GM21381 (cell line): ENCODE measurements at regions not wholly inside any gene's neighbourhood (a gene's known extent, or its start where the extent isn't known, plus 50 kb on each side); places are given as distances from the start of the nearest gene placed in this dataset.

Experiments used
- ATAC-seq: cut with Tn5 transposase; IDR thresholded peaks from one replicate; pipeline ENCODE4 v1.9.1; 2021; ENCODE audit warnings: mild to moderate bottlenecking, moderate library complexity; ENCODE audit not compliant: unreplicated experiment

DNA sequence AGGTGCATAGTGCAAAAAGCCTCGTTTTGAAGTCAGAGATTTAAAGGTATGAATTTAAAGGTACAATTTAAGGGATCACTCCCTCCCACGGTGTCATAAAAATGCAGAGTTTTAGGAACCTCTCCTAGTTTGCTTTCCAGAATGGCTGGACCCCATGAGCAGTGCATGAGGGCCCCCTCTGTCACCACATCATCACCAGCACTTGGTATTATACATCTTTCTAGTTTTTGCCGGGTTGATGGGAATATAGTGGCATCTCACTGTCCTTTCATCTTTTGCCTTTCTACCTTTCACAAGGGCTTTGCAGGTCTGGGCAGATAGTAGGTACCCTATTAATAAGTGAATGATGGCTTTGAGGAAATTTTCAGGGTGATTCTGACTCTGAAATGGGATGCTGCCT is 103.6 kb upstream of the AGBL1 start:
- ATAC-seq: no peak

DNA sequence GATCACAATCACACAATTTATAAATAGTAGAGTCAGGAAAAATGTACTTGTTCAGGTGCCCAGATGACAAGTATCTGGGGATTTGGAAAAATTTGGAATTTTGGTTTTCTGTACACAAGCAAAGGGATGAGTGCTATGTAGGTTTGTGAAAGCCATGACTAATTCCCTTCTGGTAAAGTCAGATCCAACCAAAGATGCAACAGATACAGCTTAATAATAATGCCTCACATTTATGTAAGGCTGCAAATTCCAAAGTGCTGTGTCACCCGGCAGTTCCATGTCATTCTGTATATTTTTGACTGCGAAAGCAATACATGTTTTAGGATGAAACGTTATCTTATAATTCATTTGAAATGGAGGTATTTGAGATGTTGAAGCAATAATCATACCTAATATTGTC is 102.7 kb upstream of the AGBL1 start:
- ATAC-seq: no peak

DNA sequence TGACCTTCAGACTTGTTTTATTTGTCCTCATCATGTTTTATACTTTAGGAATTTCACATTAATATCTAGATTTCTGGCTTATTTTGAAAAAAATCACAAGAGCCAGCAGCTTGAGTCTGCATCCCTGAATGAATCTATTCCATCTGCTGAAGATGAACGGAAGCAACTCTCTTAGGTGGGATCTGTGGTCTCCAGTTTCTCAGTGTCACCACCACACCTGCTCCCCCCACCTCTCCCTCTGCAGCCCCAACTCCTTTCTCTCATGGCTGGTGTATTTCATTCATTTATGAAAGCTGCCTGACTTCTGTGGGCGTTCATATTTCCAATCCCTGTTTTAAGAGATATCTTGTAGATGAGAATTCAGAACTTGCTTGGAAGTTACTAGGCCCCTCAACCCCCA is 102.1 kb upstream of the AGBL1 start:
- no peak for ATAC-seq

DNA sequence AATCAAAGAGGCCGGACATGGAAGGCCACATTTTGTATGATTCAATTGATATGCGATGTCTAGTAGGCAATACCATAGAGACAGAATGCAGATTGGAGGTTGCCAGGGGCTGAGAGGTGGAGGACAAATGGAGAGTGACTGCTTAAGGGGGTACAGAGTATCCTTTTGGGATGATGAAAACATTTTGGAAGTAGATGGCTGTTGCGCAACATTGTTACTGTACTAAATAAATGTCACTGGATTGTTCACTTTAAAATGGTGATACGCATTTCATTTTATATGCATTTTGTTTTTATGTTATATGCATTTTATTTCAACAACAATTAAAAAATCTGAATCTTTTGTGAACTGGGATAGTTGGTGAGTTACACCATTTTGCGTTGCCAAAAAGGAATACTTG is 99.7 kb upstream of the AGBL1 start:
- no peak for ATAC-seq

DNA sequence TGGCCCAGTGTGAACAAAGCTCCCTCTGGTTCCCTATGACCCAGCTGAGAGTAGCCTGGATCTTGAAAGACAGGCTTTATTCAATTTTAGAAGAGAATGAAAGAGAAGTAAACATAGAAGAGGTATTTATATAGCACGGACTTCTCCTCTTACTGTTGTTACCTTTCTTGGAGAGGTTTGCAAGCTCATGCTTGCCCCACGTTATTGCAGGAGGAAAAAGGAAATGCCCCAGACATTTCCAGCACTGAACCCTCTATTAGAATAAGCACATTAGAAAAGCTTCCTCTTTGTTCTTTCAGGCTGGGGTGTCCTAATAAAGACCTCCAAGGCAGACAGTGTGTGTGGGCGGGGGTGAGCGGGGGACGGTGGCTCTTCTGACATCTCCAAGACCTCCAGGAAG is 98.7 kb upstream of the AGBL1 start:
- ATAC-seq: no peak

DNA sequence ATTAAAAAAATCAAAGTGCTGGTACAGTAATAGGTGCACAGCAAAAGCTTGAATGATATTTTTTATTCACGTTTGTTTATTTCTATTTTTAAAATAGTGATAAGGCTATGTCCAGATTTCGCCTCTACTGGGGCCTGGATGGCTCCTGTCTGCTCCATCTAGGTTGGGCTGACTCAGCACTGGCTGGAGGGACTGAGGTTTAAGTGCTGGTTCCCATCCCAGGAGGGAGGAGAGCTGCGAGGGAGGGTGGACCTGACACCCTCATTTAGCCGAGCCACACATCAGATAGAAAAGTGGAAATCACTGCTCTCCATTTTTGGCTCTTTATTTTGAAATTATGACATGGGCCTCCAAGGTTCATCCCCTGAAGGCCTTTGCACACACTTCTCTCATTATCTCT is 95.4 kb upstream of the AGBL1 start:
- ATAC-seq: no peak

DNA sequence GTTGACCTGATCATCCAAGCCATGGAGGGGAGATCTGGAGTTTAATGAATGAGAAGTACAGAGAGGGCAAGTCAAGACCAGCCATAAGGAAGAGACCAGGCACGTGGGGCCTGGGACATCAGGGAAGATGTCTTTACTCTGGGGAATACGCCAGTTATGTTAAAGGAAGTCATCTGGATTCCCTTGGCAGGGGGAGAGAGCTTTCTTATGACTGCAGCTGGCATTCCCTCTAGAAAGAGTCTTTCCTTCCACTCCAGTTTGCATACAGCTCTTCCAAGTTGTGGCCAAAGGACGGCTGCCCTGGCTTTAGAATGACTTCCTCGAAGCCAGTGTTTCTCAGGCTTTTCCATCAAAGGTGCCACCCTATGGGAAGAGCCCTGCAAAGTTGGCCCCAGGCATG is 93.6 kb upstream of the AGBL1 start:
- ATAC-seq: no peak

DNA sequence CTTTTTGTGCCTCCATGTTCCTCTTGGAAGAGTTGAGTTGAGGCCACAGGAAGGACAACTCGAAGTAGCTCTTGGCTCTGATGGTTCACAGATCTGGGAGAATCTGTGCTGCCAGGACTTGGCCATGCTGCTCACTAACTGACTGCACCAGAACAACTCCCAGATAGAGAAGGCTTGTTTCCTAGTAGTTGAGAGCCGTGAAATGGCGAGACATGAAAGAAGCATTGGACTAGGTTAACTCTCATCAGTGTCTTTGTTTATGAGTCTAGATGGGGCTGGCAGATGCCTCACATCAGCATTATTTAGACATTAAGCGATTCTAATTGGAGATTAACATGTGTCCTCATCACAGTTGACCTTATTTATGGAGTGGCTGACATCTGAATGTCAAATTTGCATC is 92.9 kb upstream of the AGBL1 start:
- no peak for ATAC-seq

DNA sequence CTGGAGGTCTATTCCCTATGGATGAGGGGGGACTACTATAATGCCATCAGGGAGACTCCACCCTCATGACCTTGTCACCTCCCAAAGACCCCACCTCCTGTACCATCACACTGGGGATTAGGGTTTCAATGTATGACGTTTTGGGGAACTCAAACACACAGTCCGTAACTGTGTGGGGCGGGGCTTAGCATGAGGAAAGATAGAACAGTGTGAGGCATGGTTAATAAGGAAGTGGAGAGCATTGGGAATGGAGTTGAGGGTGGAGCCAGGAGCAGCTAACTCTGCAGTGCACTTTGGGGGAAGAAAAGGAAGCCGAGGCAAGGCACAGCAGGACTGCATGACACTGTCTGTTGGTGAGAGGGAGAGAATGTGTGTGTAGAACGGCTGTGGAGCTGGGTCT is 90.9 kb upstream of the AGBL1 start:
- no peak for ATAC-seq

DNA sequence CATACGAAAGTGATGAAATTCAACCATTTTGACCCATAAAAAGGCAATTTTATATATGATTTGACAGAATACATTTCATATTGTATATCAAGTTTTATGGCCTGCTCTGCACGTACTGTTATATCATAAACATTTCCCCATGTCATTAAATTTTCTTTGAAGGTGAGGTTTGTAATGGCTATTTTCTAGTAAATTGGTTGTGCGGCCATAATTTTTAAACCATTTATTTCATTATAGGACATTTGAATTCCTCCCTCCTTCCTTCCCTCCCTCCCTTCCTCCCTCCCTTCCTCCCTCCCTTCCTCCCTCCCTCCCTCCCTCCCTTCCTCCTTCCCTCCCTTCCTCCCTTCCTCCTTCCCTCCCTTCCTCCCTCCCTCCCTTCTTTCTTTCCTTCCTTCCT is 87.4 kb upstream of the AGBL1 start:
- ATAC-seq: no peak

DNA sequence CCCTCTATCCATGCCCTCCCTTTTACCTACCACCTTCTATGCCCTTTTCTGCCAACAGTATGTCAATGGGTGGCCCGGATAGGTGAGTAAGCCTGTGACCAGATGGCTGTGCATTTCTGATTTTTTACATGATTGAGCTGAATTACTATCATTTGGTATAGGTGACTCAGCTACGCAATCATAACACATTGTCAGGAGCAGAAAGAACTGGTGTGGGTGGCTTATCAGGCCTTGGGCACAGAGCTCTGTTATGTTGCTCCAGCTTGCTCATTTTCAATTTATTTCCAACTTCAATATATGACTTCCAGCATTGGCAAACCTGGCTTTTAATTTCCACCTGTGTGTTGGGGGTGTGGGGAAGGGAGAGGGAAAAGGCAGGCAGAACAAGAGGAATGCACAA is 86.6 kb upstream of the AGBL1 start:
- ATAC-seq: no peak

DNA sequence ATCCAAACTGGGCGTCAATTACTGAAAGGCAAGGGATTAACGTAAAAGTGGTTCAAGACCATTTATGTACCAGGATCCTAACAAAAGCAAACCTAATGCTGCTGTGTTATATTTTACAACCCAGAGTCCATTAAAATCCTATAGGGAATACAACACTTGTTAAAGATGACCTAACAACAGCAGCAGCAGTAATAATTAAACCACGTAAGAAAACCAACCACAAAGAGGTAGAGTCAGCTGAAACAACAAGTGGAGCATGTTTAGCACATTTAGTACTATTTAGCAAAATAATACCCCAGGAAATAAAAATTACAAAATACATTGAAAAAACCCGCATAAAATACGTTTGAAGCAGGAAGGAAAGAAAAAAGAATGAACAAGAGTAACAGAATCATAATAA is 82.1 kb upstream of the AGBL1 start:
- no peak for ATAC-seq

DNA sequence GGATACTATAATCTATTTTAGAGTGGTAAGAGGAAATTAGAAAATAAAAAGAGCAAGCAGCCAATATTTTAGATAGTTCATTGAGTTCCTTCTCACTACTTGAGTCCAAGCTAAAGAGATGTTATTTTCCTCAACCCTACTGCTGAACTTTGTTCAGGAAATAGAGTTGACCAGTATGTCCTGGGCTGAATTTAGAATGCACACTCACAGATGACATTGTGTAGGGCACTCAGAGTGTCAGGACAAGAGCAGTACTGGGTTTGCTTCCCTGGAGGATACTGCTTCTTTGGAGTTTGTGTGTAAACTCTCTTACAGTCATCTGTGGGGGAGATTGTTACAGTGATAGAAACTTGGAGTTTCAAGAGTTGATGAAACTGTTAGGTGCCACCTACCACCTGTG is 80.0 kb upstream of the AGBL1 start:
- no peak for ATAC-seq

DNA sequence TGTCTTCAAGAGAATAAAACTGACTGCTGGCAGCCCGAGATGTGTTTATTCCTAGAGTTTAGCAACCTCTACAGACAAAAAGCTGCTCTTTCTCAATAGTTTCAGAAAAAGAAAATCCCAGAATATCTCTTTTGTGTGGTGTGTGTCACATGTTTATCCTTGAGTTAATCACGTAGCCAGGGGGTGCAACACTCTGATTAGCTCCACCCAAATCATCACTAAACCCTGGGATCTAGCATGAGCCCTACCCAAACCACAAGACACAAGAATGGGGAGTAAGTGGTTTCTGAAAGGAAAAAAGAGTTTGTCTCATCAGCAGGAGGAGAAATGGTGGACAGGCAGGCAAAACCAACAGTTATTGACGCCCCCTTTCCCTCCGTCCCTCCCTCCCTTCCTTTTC is 78.5 kb upstream of the AGBL1 start:
- ATAC-seq: no peak

DNA sequence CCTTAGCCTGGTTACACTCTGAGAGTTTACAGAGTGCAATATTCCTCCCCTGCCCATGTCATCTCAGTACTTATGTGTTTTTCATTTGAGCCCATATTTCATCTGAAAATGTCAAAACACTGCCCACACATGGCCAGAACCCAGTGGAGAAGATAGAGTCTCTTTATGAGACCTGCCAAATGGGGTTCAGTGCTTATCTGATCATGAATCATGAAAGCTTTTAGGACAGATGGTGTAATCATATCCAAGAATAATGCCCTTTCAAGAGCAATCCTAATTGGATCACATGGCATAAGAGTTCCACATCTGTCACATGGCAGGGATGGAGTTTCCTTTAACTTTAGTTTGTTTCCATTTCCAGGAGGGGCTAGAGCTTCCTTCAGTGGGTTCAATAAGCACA is 77.2 kb upstream of the AGBL1 start:
- ATAC-seq: no peak

DNA sequence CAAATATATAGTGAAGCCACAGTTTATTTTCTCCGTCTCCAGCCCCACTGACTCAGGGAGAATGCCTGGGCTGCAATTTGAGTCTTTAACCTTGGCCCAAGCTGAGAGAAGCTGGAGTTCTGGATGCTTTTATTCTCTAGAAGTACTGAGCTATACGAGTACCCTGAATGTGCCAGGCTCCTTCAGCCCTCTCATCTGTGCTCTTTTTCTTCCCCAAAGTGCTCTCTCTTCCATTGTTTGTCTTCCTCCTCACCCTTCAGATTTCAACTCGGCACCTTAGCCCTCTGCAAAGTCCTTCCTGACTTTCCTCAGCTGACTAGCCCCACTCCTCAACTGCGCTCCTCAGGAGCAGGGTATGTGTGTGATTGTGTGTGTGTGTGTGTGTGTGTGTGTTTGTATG is 75.6 kb upstream of the AGBL1 start:
- no peak for ATAC-seq

DNA sequence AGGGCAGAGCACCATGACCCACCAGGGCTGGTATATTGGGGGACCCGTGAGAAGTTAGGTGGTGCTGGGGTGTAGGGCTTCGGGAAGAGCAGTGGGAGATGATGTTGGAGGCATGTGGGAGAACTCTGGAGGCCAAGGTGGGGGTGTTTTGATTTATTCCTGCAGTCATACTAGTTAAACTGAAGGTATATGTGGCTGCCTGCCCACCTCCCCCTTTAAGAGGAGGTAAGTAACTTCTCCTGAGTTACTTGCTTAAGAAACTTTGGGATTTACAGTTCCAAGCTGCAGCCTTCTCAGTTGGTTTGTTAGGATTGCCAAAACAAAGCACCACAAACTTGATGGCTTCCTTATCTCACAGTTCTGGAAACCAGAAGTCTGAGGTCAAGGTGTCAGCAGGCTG is 73.1 kb upstream of the AGBL1 start:
- ATAC-seq: no peak

DNA sequence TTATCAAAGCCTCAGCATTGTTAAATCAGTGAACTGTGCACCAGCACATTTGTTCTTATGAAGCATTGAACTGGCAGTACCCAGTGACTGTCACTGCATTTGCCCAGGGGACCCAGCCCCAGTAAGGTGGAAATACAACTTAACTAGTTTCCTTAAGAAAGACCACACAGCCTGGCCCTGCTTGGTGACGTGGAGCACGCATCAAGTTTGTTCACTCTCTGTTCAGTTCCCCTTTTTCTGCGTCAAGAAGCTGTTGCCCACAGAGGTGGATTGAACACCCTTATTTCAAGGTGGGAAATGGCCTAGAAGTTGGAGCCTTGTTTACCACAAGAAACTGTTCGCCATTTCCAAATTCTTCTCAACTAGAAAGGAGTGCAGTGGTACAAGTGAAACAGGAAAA is 69.9 kb upstream of the AGBL1 start:
- no peak for ATAC-seq

DNA sequence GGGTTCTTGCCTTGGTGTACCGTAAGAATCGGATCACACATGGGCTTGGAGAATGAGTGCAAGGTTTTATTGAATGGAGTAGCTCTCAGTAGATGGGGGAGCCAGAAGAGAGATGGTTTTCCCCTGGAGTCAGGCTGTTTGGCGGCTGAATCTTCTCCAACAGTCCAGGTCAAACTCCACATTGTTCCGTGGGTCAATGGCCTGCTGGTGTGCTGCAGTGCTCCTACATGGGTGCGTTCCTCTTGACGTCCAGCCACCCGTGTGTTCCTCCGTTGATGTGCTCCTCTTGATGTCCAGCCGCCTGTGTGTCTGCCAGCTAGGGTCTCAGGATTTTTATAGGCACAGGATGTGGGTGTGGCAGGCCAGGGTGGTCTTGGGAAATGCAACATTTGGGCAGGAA is 69.3 kb upstream of the AGBL1 start:
- ATAC-seq: no peak

DNA sequence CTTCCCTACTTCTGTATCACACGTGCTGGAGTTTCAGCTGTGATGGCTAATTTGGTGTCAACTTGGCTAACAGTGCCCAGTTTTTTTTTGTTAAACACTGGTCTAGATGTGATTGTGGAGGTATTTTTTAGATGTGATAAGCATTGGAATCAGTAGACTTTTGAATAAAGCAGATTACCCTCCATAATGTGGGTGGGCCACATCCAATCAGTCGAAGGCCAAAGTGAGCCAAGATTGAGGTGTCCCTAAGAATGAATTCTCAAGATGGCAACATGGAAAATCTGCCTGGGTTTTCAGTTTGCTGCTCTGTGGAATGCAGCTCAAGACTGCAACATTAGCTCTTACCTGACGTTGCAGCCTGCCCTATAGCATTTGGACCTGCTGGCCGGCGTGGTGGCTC is 68.8 kb upstream of the AGBL1 start:
- ATAC-seq: no peak

DNA sequence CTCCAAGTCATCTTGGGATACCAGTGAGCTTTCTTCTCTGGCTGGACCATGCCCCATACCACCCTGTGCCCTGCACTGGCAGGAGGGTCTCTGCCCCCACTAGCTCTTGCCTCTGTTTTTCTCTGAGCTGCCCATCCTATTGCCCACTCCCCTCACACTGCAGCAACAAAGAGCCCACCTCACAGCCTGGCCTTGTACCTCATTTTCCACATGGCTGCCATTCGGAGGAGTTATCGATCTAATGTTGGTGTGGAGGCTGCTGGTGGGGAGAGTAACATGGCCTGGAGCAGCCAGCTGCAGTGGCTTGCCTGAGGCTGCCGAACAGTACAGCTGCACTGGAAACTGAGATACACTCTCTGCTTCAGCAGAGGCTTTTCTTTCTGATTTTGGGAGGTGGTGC is 65.7 kb upstream of the AGBL1 start:
- no peak for ATAC-seq

DNA sequence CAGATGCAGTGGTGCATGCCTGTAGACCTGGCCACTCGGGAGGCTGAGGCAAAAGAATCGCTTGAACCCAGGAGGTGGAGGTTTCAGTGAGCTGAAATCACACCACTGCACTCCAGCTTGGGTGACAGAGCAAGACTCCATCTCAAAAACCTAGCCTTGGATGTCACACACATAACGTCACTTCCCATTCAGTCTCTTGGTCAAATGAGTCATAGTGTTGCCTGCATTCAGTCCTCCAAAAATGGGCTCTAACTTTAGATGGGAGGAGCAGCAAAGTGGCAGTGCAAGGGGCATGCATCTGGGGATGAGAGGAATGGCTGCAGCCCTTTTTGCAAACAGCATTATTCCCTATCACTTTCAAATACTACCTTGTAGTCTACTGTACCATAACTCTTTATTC is 62.9 kb upstream of the AGBL1 start:
- ATAC-seq: no peak

DNA sequence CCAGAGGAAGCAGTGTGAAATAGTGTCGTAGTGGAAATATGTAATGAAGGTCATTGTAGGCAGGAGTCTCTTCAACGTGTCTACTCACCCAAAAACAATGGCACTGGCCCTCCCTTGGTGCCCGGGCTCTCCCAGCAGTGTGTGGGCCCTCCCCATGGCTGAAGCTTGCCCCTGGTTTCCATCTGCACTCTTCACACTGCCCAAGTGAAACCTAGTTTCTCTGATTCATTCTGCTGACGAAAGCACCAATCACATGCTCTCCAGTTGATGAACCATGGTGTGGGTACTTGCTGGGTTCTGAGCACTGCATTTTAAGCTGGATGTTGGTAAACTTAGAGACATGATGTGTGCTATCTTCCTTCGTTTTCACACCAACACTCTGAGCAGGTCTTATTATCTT is 61.0 kb upstream of the AGBL1 start:
- ATAC-seq: no peak
